ENCODE measurements at regions not wholly inside any gene's neighbourhood (a gene's known extent, or its start where the extent isn't known, plus 50 kb on each side); places are given as distances from the start of the nearest gene placed in this dataset.

DNA sequence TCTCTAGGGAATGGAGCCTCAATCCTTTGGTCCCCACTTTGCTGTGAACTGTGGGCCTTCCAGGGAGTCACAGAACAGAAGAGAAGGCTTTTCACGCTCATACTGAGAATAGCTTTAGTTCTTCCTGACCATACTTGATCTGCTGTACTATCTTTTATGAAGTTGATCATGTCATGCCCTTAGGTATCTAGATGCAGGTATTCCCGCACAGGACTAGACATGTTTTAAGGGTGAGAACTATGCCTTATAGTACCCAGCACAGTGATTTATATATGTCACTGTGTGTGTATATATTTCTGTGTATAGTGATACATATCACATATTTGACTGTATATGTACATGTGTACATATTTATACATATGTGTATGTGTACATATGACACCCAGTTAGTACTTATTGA lies 358.4 kb upstream of the SEMA6D start:
- ChIA-PET CTCF (ENCODE audit: low intra/inter-chr PET ratio, low total read pairs) (no interaction called here), POLR2A (no interaction called here)
- no peak for FAIRE-seq
- 0% methylated on average over 2 of the region's 2 CpGs for WGBS (ENCODE audit: low lambda C conversion rate)
- H3K4me2 ChIP-seq (ENCODE audit: low read depth, low read length): no peak overlapping the region
- no peaks in the 10 kb centered on the region for H4K20me1 ChIP-seq (ENCODE audit: insufficient read depth, low read length)
- H3K9ac ChIP-seq (ENCODE audit: insufficient read depth, low read depth, low read length): no peak overlapping the region
- H3K4me1 ChIP-seq (ENCODE audit: insufficient read depth, low read length): no peaks in the 10 kb centered on the region
- no peaks in the 10 kb centered on the region for H3K27me3 ChIP-seq (ENCODE audit: control insufficient read depth in 1 of 2, insufficient read depth in 2 of 2, low read length in 2 of 2)
- no peak overlapping the region for H3K27ac ChIP-seq (ENCODE audit: extremely low read length, insufficient read depth, low read length)
- TF ChIP-seq TAF15 (IDR thresholded peaks at IDR 0.05; ENCODE audit: low read depth, low read length, poor library complexity, severe bottlenecking): no peak
- no peak for TF ChIP-seq POLR2A (IDR thresholded peaks at IDR 0.05; ENCODE audit: insufficient read depth in 1 of 2, low read depth in 2 of 2, low read length in 2 of 2)
- no peak for TF ChIP-seq ZNF136 (CRISPR knock-in tag; IDR thresholded peaks at IDR 0.05; ENCODE audit: low read depth)
- TF ChIP-seq, protein P1, sequence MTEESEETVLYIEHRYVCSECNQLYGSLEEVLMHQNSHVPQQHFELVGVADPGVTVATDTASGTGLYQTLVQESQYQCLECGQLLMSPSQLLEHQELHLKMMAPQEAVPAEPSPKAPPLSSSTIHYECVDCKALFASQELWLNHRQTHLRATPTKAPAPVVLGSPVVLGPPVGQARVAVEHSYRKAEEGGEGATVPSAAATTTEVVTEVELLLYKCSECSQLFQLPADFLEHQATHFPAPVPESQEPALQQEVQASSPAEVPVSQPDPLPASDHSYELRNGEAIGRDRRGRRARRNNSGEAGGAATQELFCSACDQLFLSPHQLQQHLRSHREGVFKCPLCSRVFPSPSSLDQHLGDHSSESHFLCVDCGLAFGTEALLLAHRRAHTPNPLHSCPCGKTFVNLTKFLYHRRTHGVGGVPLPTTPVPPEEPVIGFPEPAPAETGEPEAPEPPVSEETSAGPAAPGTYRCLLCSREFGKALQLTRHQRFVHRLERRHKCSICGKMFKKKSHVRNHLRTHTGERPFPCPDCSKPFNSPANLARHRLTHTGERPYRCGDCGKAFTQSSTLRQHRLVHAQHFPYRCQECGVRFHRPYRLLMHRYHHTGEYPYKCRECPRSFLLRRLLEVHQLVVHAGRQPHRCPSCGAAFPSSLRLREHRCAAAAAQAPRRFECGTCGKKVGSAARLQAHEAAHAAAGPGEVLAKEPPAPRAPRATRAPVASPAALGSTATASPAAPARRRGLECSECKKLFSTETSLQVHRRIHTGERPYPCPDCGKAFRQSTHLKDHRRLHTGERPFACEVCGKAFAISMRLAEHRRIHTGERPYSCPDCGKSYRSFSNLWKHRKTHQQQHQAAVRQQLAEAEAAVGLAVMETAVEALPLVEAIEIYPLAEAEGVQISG (CRISPR knock-in tag; IDR thresholded peaks at IDR 0.05): no peak
- TF ChIP-seq ZFP90 (CRISPR knock-in tag; IDR thresholded peaks at IDR 0.05; ENCODE audit: borderline replicate concordance): no peak
- no peak for TF ChIP-seq ZNF337 (CRISPR knock-in tag; IDR thresholded peaks at IDR 0.05; ENCODE audit: borderline replicate concordance, low read depth)
- no peak for TF ChIP-seq NFE2L1 (CRISPR knock-in tag; IDR thresholded peaks at IDR 0.05; ENCODE audit: borderline replicate concordance)
- TF ChIP-seq, protein P2, sequence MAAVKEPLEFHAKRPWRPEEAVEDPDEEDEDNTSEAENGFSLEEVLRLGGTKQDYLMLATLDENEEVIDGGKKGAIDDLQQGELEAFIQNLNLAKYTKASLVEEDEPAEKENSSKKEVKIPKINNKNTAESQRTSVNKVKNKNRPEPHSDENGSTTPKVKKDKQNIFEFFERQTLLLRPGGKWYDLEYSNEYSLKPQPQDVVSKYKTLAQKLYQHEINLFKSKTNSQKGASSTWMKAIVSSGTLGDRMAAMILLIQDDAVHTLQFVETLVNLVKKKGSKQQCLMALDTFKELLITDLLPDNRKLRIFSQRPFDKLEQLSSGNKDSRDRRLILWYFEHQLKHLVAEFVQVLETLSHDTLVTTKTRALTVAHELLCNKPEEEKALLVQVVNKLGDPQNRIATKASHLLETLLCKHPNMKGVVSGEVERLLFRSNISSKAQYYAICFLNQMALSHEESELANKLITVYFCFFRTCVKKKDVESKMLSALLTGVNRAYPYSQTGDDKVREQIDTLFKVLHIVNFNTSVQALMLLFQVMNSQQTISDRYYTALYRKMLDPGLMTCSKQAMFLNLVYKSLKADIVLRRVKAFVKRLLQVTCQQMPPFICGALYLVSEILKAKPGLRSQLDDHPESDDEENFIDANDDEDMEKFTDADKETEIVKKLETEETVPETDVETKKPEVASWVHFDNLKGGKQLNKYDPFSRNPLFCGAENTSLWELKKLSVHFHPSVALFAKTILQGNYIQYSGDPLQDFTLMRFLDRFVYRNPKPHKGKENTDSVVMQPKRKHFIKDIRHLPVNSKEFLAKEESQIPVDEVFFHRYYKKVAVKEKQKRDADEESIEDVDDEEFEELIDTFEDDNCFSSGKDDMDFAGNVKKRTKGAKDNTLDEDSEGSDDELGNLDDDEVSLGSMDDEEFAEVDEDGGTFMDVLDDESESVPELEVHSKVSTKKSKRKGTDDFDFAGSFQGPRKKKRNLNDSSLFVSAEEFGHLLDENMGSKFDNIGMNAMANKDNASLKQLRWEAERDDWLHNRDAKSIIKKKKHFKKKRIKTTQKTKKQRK (IDR thresholded peaks at IDR 0.05; ENCODE audit: low read length): no peak
- no peak for TF ChIP-seq KLF6 (CRISPR knock-in tag; IDR thresholded peaks at IDR 0.05)
- no peak for TF ChIP-seq MZF1 (CRISPR knock-in tag; IDR thresholded peaks at IDR 0.05; ENCODE audit: borderline replicate concordance)
- TF ChIP-seq ZBTB21 (CRISPR knock-in tag; IDR thresholded peaks at IDR 0.05): no peak
- TF ChIP-seq ATRX (CRISPR knock-in tag; IDR thresholded peaks at IDR 0.05; ENCODE audit: borderline replicate concordance): no peak
- TF ChIP-seq RFXANK (CRISPR knock-in tag; IDR thresholded peaks at IDR 0.05): no peak
- no peak for TF ChIP-seq RELA (CRISPR knock-in tag; IDR thresholded peaks at IDR 0.05)
- TF ChIP-seq MXI1 (IDR thresholded peaks at IDR 0.05; ENCODE audit: borderline replicate concordance, low read depth, low read length): no peak
- H3K79me2 ChIP-seq (ENCODE audit: insufficient read depth, low read length): no peaks in the 10 kb centered on the region
- H3K36me3 ChIP-seq (replicated peaks in 1 of 2; ENCODE audit: control insufficient read depth in 1 of 2, insufficient read depth in 2 of 2, low read length in 2 of 2): no peaks in the 10 kb centered on the region
- intact Hi-C loops (cut with micrococcal nuclease; ENCODE audit: unreplicated experiment) (no loop called here), in situ Hi-C loops (cut with HindIII; ENCODE audit: extremely low pct_ligation_motif_present, low pct_unique_long_range_greater_than_20kb) (no loop called here)
- no peak overlapping the region for H3K4me3 ChIP-seq (replicated peaks in 1 of 3; ENCODE audit: insufficient read depth in 1 of 3, low read depth in 2 of 3, low read length in 3 of 3)
- DNase-seq (ENCODE audit: low spot score): no peak
- peaks cover 44% of the 10 kb centered on the region for H3K9me3 ChIP-seq (ENCODE audit: low read length)
- H2AFZ ChIP-seq (ENCODE audit: low read length): no peak overlapping the region
- no peak for ATAC-seq
- no TSS peak for BruUV-seq (replicated peaks)
